CD8-positive, alpha-beta memory T cell (primary cell): ENCODE measurements at regions not wholly inside any gene's neighbourhood (a gene's known extent, or its start where the extent isn't known, plus 50 kb on each side); places are given as distances from the start of the nearest gene placed in this dataset.

ENCODE experiments used
- CTCF ChIA-PET: fragments of 350-600 bp; sonication (Branson Sonifier 250); formaldehyde crosslinking; loops from one replicate; lab custom pipeline; 2021; ENCODE audit warnings: antibody characterized with exemption; lab: Charles Lee
- POLR2A ChIA-PET: fragments of 350-600 bp; sonication (Branson Sonifier 250); formaldehyde crosslinking; loops from one replicate; lab custom pipeline; 2021; ENCODE audit warnings: antibody characterized with exemption; lab: Charles Lee
- DNase-seq, 5 donors: peaks; one replicate each; pipeline versions ENCODE4 v3.0.0 to v3.0.0-alpha.2; 2020 to 2022; ENCODE audit warnings: mixed read lengths in 1 of 5
- H3K27ac ChIP-seq: one replicate; pipeline ENCODE4 v1.7.0; 2013; ENCODE audit warnings: low read depth, mild to moderate bottlenecking, low read length, moderate library complexity
- H3K27me3 ChIP-seq: 2 replicates; pipeline ENCODE4 v1.7.0; 2013; ENCODE audit warnings: low read length, mild to moderate bottlenecking; ENCODE audit not compliant: insufficient read depth, poor library complexity, severe bottlenecking
- H3K36me3 ChIP-seq: 2 replicates; pipeline ENCODE4 v1.7.0; 2013; ENCODE audit warnings: mild to moderate bottlenecking, low read length, moderate library complexity; ENCODE audit not compliant: insufficient read depth
- H3K4me1 ChIP-seq: 2 replicates; pipeline ENCODE4 v1.7.0; 2013; ENCODE audit warnings: mild to moderate bottlenecking, low read length, moderate library complexity; ENCODE audit not compliant: insufficient read depth
- H3K4me3 ChIP-seq: 2 replicates; pipeline ENCODE4 v1.7.0; 2013; ENCODE audit warnings: mild to moderate bottlenecking, low read length
- H3K9me3 ChIP-seq: 2 replicates; pipeline ENCODE4 v1.7.0; 2013; ENCODE audit warnings: mild to moderate bottlenecking, low read length
- H3K27ac Mint-ChIP-seq, 8 donors: one replicate each; pipeline ENCODE4 v1.8.0; 2020 to 2021; ENCODE audit warnings: mixed read lengths in 8 of 8, mild to moderate bottlenecking in 6 of 8, inconsistent platforms in 3 of 8, moderate library complexity in 3 of 8
- H3K27me3 Mint-ChIP-seq, 2 donors: one replicate each; pipeline ENCODE4 v1.8.0; 2020 to 2021; ENCODE audit warnings: mixed read lengths in 2 of 2, mild to moderate bottlenecking in 1 of 2, moderate library complexity in 1 of 2
- H3K36me3 Mint-ChIP-seq, 3 donors: one replicate each; pipeline ENCODE4 v1.8.0; 2020 to 2021; ENCODE audit warnings: mixed read lengths in 3 of 3, inconsistent platforms in 1 of 3, mild to moderate bottlenecking in 1 of 3
- H3K4me1 Mint-ChIP-seq, 3 donors: one replicate each; pipeline ENCODE4 v1.8.0; 2020 to 2021; ENCODE audit warnings: mixed read lengths in 3 of 3, inconsistent platforms in 1 of 3, mild to moderate bottlenecking in 1 of 3
- H3K4me3 Mint-ChIP-seq, 7 donors: one replicate each; pipeline ENCODE4 v1.8.0; 2020 to 2021; ENCODE audit warnings: mixed read lengths in 7 of 7, mild to moderate bottlenecking in 6 of 7, moderate library complexity in 4 of 7, inconsistent platforms in 2 of 7
- H3K9me3 Mint-ChIP-seq, 5 donors: one replicate each; pipeline ENCODE4 v1.8.0; 2020 to 2022; ENCODE audit warnings: mixed read lengths in 5 of 5, mild to moderate bottlenecking in 3 of 5, moderate library complexity in 2 of 5, inconsistent platforms in 1 of 5

DNA sequence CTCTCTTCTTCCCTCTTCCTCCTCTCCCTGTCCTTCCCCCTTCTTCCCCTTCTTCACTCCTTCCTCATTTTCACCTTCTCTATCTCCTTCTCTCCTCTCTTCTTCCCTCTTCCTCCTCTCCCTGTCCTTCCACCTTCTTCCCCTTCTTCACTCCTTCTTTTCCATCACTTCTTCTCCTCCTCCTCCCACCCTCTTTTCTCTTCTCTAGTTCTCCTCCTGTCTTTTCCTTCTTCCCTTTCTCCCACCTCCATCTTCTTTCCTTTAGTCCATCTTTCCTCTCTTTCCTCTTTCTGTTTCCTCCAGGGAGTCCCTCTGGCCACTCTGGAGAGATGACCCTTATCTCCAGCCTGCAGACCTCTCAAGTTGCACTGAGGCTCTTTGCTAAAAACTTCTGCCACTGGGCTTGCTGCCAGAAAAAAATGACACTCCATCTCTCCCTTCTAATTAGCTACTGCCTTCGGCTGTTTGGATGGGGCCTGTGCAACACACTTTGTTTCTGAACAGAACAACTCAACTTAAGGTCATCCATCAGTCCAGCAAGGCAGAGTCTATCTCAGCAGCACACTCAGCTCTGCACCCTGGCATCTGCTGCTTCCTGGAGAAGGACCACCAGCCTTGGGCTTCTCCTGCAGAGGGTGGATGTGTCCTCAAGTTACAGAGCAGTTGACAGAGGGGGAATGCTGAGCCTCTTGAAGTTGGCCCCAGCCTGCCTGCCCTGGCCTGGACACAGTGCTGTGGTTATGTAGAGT, 538.8 kb downstream of the MATN1 start:
- H3K27ac ChIP-seq = peak overlapping the region; percentile 28
- H3K4me3 ChIP-seq = no peak overlapping the region
- H3K27me3 ChIP-seq = no peaks in the 10 kb centered on the region
- ChIA-PET CTCF (no interaction called here), POLR2A (no interaction called here)
- peaks cover 3% of the 10 kb centered on the region for H3K4me1 ChIP-seq
- Mint-ChIP-seq H3K27me3 (peaks cover 4 to 17% of the 10 kb centered on the region in 2 donors), H3K27ac (no peak overlapping the region), H3K4me3 (no peak overlapping the region), H3K9me3 (no peaks in the 10 kb centered on the region), H3K36me3 (no peaks in the 10 kb centered on the region), H3K4me1 (peaks cover 0 to 9% (median 6%) of the 10 kb centered on the region in 3 donors)
- no peak for DNase-seq
- H3K9me3 ChIP-seq = no peaks in the 10 kb centered on the region
- no peaks in the 10 kb centered on the region for H3K36me3 ChIP-seq

GRCh38 chr1:30183895-30184294, 539.5 kb downstream of the MATN1 start:
- Histone ChIP-seq H3K36me3 (no peaks in the 10 kb centered on the region), H3K9me3 (no peaks in the 10 kb centered on the region), H3K4me1 (peaks cover 3% of the 10 kb centered on the region), H3K27me3 (no peaks in the 10 kb centered on the region), H3K4me3 (no peak overlapping the region), H3K27ac (no peak overlapping the region)
- CTCF ChIA-PET = no interaction called here
- peaks cover 0 to 6% (median 4%) of the 10 kb centered on the region in 5 donors for H3K9me3 Mint-ChIP-seq
- peaks cover 0 to 5% (median 4%) of the 10 kb centered on the region in 3 donors for H3K4me1 Mint-ChIP-seq
- no peak overlapping the region for H3K27ac Mint-ChIP-seq
- POLR2A ChIA-PET = no interaction called here
- H3K4me3 Mint-ChIP-seq = no peak overlapping the region
- peaks cover 0 to 4% (median 0%) of the 10 kb centered on the region in 3 donors for H3K36me3 Mint-ChIP-seq
- no peak for DNase-seq
- peaks cover 4 to 13% of the 10 kb centered on the region in 2 donors for H3K27me3 Mint-ChIP-seq

DNA sequence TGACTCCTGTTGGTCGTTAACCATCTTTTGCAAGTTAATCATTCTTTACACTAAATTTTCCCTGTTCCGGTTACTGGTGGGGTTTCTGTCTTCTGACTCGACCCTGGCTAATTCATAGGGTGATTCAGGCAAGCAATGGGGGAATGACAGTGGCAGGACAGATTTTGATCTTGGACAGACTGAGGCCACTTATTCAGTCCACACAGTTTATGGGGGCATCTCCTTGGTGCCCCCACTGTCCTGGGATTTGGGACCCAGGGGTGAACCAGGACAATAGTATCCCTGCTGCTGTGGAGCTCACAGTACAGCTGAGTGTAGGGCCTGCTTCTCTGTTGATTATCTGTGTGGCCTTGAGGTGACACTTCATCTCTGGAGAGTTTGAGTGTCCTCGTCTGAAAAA, 540.4 kb downstream of the MATN1 start:
- H3K9me3 Mint-ChIP-seq = peaks cover 0 to 6% (median 4%) of the 10 kb centered on the region in 5 donors
- H3K4me3 Mint-ChIP-seq = no peak overlapping the region
- no peaks in the 10 kb centered on the region for H3K4me1 ChIP-seq
- no peak overlapping the region for H3K4me3 ChIP-seq
- no peak overlapping the region for H3K27ac ChIP-seq
- H3K4me1 Mint-ChIP-seq = no peaks in the 10 kb centered on the region
- H3K27me3 Mint-ChIP-seq = peaks cover 0 to 6% of the 10 kb centered on the region in 2 donors
- peak overlapping the region in 1 of 8 donors; percentile 60 for H3K27ac Mint-ChIP-seq
- ChIA-PET CTCF (no interaction called here), POLR2A (no interaction called here)
- no peaks in the 10 kb centered on the region for H3K9me3 ChIP-seq
- no peaks in the 10 kb centered on the region for H3K36me3 ChIP-seq
- no peaks in the 10 kb centered on the region for H3K27me3 ChIP-seq
- no peak for DNase-seq
- H3K36me3 Mint-ChIP-seq = peaks cover 0 to 4% (median 0%) of the 10 kb centered on the region in 3 donors

- no peak overlapping the region for H3K4me3 ChIP-seq
These were observed 543.3 kb downstream of the MATN1 start for GRCh38 chr1:30179942-30180543.

GRCh38 chr1:30176477-30176876, 546.9 kb downstream of the MATN1 start:
- H3K4me3 Mint-ChIP-seq = no peak overlapping the region

More at GRCh38 chr1:30179942-30180543, 543.3 kb downstream of the MATN1 start:
- Mint-ChIP-seq H3K9me3 (peaks cover 0 to 15% (median 6%) of the 10 kb centered on the region in 5 donors), H3K27me3 (peaks cover 0 to 4% of the 10 kb centered on the region in 2 donors), H3K36me3 (peaks cover 0 to 4% (median 0%) of the 10 kb centered on the region in 3 donors), H3K4me3 (no peak overlapping the region), H3K27ac (peak overlapping the region in 1 of 8 donors; percentile 15), H3K4me1 (no peaks in the 10 kb centered on the region)
- ChIA-PET POLR2A (no interaction called here), CTCF (no interaction called here)
- Histone ChIP-seq H3K36me3 (no peaks in the 10 kb centered on the region), H3K27me3 (no peaks in the 10 kb centered on the region), H3K9me3 (no peaks in the 10 kb centered on the region), H3K4me1 (no peaks in the 10 kb centered on the region), H3K27ac (no peak overlapping the region)
- DNase-seq = no peak

GRCh38 chr1:30174499-30174898, 548.9 kb downstream of the MATN1 start:
- no peak overlapping the region for H3K4me3 ChIP-seq
- Mint-ChIP-seq H3K9me3 (peaks cover 0 to 15% (median 6%) of the 10 kb centered on the region in 5 donors), H3K27ac (no peak overlapping the region), H3K4me3 (no peak overlapping the region), H3K4me1 (no peaks in the 10 kb centered on the region), H3K36me3 (peaks cover 0 to 4% (median 0%) of the 10 kb centered on the region in 3 donors), H3K27me3 (peaks cover 3 to 15% of the 10 kb centered on the region in 2 donors)
- H3K9me3 ChIP-seq = no peaks in the 10 kb centered on the region
- no peaks in the 10 kb centered on the region for H3K4me1 ChIP-seq
- ChIA-PET POLR2A (no interaction called here), CTCF (no interaction called here)
- no peak overlapping the region for H3K27ac ChIP-seq
- no peaks in the 10 kb centered on the region for H3K36me3 ChIP-seq
- no peak for DNase-seq
- H3K27me3 ChIP-seq = no peaks in the 10 kb centered on the region

More at GRCh38 chr1:30176477-30176876, 546.9 kb downstream of the MATN1 start:
- Mint-ChIP-seq H3K9me3 (peaks cover 0 to 15% (median 6%) of the 10 kb centered on the region in 5 donors), H3K4me1 (no peaks in the 10 kb centered on the region), H3K27ac (no peak overlapping the region), H3K27me3 (peaks cover 3 to 12% of the 10 kb centered on the region in 2 donors), H3K36me3 (peaks cover 0 to 4% (median 0%) of the 10 kb centered on the region in 3 donors)
- H3K9me3 ChIP-seq = no peaks in the 10 kb centered on the region
- H3K27me3 ChIP-seq = no peaks in the 10 kb centered on the region
- ChIA-PET POLR2A (no interaction called here), CTCF (no interaction called here)
- H3K36me3 ChIP-seq = no peaks in the 10 kb centered on the region
- no peaks in the 10 kb centered on the region for H3K4me1 ChIP-seq
- no peak for DNase-seq
- H3K27ac ChIP-seq = no peak overlapping the region
- H3K4me3 ChIP-seq = no peak overlapping the region

DNA sequence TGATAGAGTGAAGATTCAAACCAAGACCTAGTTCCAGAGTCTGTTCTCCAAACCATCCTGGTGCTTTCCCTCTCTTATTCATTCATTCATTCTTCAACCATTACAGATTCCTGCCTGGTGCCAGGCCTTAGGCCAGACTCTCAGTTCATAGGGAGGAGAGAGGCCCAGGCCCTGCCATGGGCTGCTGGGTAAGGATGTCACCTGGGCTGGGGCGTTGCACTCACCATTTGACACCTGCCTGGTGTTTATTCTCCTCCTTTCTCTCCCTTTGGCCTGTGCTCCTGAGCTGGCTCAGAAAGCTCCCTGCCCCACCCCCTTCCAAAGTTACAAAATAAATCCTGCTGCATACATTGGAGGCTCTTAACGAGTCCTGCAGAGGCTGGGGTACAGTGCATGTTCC, 549.8 kb downstream of the MATN1 start:
- Histone ChIP-seq H3K4me1 (no peaks in the 10 kb centered on the region), H3K36me3 (no peaks in the 10 kb centered on the region), H3K4me3 (no peak overlapping the region), H3K9me3 (no peaks in the 10 kb centered on the region), H3K27me3 (no peaks in the 10 kb centered on the region), H3K27ac (no peak overlapping the region)
- Mint-ChIP-seq H3K4me3 (no peak overlapping the region), H3K36me3 (no peaks in the 10 kb centered on the region), H3K27ac (peak overlapping the region in 1 of 8 donors; percentile 47), H3K4me1 (no peaks in the 10 kb centered on the region), H3K9me3 (peaks cover 0 to 9% (median 0%) of the 10 kb centered on the region in 5 donors), H3K27me3 (peaks cover 3 to 15% of the 10 kb centered on the region in 2 donors)
- DNase-seq = no peak
- CTCF ChIA-PET = no interaction called here
- POLR2A ChIA-PET = no interaction called here

DNA sequence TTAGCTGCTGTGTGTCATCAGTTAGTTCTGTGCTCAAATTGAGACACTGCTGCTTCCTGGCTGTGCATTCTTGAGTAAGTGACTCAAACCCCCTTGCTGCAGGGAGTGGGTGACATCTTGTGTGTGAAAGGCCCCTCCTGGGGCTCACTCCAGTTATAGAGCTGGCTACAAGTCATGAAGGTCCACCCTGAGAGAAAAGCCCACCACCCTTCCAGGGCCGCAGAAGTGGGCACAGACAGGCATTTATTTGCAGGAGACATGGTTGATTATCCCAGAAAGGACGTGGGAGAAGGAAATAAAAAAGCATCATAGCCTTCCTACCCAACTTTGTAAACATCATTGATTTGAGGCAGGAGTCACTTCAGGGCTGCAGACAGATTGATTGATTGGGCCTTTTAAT, 550.6 kb downstream of the MATN1 start:
- no peak for DNase-seq
- Histone ChIP-seq H3K4me1 (no peaks in the 10 kb centered on the region), H3K27me3 (no peaks in the 10 kb centered on the region), H3K36me3 (no peaks in the 10 kb centered on the region), H3K27ac (no peak overlapping the region), H3K4me3 (no peak overlapping the region), H3K9me3 (no peaks in the 10 kb centered on the region)
- no peaks in the 10 kb centered on the region for H3K4me1 Mint-ChIP-seq
- ChIA-PET CTCF (no interaction called here), POLR2A (no interaction called here)
- H3K27me3 Mint-ChIP-seq = peaks cover 3 to 15% of the 10 kb centered on the region in 2 donors
- H3K36me3 Mint-ChIP-seq = no peaks in the 10 kb centered on the region
- peaks cover 0 to 9% (median 0%) of the 10 kb centered on the region in 5 donors for H3K9me3 Mint-ChIP-seq
- no peak overlapping the region for H3K27ac Mint-ChIP-seq
- no peak overlapping the region for H3K4me3 Mint-ChIP-seq
